ENCODE measurements at regions not wholly inside any gene's neighbourhood (a gene's known extent, or its start where the extent isn't known, plus 50 kb on each side); places are given as distances from the start of the nearest gene placed in this dataset.

DNA sequence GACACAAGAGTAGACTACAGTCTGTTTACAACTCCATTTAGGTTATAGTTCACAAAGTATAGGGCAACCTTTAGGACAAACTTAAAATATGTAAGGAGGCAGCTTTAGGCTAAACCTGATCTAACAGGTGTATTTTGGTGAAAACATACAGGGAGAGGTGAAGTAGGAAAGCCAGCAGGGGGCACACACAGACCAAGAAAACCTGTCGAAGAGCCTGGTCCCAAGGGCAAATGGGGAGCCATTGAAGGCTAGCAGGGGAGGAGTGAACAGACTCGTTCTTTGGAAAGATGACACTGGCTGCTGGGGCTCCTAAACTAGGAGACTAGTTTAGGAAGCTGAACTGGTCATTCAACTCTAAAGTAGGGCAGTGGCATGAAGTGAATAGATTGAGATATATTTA is 138.8 kb upstream of the WSCD2 start:
- ATAC-seq (peak; percentile 74), DNase-seq (ENCODE audit: low read depth, low spot score) (peak; percentile 27)
- no peaks in the 10 kb centered on the region for H4K20me1 ChIP-seq (ENCODE audit: insufficient read depth)
- RAD21 ChIA-PET (ENCODE audit: low non-redundant PET in 1 of 2, low total read pairs in 2 of 2, uncharacterized antibody in 2 of 2, unreplicated experiment in 2 of 2): no interaction called here
- H3K9me2 ChIP-seq (ENCODE audit: insufficient read depth): no peaks in the 10 kb centered on the region
- intact Hi-C loops (cut with micrococcal nuclease): loop anchor here (1.0 to 5.0 kb wide), 5 partner anchors 202 to 627 kb away; no protein-coding TSS in a partner anchor
- H3K27me3 ChIP-seq (ENCODE audit: insufficient read depth, low read length): 0 out of 2 replicates have a peak, but pooled peaks cover 5% of the 10 kb centered on the region
- no peaks in the 10 kb centered on the region for H3K36me3 ChIP-seq (ENCODE audit: control insufficient read depth in 1 of 2, insufficient read depth in 2 of 2, low read length in 2 of 2)
- no peak overlapping the region for H3K4me2 ChIP-seq (ENCODE audit: low read length)
- H3K4me1 ChIP-seq (ENCODE audit: control insufficient read depth in 1 of 2, insufficient read depth in 2 of 2, low read length in 2 of 2): no peaks in the 10 kb centered on the region
- no peak overlapping the region for H3K9ac ChIP-seq (ENCODE audit: low read length)
- H3K4me3 ChIP-seq (replicated peaks in 1 of 2; ENCODE audit: low read depth in 1 of 2, low read length in 2 of 2): no peak overlapping the region
- H3K9me3 ChIP-seq (ENCODE audit: control insufficient read depth in 1 of 2, insufficient read depth in 1 of 2, low read depth in 1 of 2, low read length in 2 of 2): no peaks in the 10 kb centered on the region
- POLR2A ChIA-PET: interaction anchor here (1.4 kb wide), 1 partner anchor 11 kb away, joined by 3 read pairs; no protein-coding TSS in a partner anchor
- no peak overlapping the region for H3K27ac ChIP-seq (ENCODE audit: low read depth, low read length)
- BruUV-seq (replicated peaks): no TSS peak
- H2AFZ ChIP-seq (ENCODE audit: low read depth, low read length, poor library complexity, severe bottlenecking): no peak overlapping the region
- CTCF ChIA-PET: interaction anchor here (0.7 to 2.9 kb wide), 9 partner anchors 11 to 525 kb away, joined by 3 to 11 read pairs (median 4); partner anchors contain the start of gene FICD
- TF ChIP-seq FOSL1 (IDR thresholded peaks at IDR 0.05; ENCODE audit: low read depth): no peak
- TF ChIP-seq, protein P1, sequence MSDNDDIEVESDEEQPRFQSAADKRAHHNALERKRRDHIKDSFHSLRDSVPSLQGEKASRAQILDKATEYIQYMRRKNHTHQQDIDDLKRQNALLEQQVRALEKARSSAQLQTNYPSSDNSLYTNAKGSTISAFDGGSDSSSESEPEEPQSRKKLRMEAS (IDR thresholded peaks at IDR 0.05): no peak
- TF ChIP-seq CEBPB (IDR thresholded peaks at IDR 0.05; ENCODE audit: low read depth): no peak
- peak; percentile 77 for TF ChIP-seq RAD21 (IDR thresholded peaks at IDR 0.05; ENCODE audit: low read depth)
- TF ChIP-seq YY1 (IDR thresholded peaks at IDR 0.05; ENCODE audit: extremely low read depth, insufficient replicate concordance, low read depth, low read length): no peak
- TF ChIP-seq, protein P2, sequence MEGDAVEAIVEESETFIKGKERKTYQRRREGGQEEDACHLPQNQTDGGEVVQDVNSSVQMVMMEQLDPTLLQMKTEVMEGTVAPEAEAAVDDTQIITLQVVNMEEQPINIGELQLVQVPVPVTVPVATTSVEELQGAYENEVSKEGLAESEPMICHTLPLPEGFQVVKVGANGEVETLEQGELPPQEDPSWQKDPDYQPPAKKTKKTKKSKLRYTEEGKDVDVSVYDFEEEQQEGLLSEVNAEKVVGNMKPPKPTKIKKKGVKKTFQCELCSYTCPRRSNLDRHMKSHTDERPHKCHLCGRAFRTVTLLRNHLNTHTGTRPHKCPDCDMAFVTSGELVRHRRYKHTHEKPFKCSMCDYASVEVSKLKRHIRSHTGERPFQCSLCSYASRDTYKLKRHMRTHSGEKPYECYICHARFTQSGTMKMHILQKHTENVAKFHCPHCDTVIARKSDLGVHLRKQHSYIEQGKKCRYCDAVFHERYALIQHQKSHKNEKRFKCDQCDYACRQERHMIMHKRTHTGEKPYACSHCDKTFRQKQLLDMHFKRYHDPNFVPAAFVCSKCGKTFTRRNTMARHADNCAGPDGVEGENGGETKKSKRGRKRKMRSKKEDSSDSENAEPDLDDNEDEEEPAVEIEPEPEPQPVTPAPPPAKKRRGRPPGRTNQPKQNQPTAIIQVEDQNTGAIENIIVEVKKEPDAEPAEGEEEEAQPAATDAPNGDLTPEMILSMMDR (IDR thresholded peaks at IDR 0.05 in 2 of 3, conservative IDR thresholded peaks at IDR 0.05 in 1 of 3; ENCODE audit: borderline replicate concordance in 1 of 3, insufficient read depth in 1 of 3, low read depth in 2 of 3, low read length in 2 of 3): peak; percentile 41 to 59 (median 50); a peak in 5 of 6 replicates
- no peak for TF ChIP-seq ELF1 (IDR thresholded peaks at IDR 0.05; ENCODE audit: borderline replicate concordance, low read depth)
- TF ChIP-seq EZH2phosphoT487 (IDR thresholded peaks at IDR 0.05; ENCODE audit: borderline replicate concordance): no peak
- TF ChIP-seq POLR2AphosphoS5 (IDR thresholded peaks at IDR 0.05; ENCODE audit: low read depth, low read length): no peak
- H3K79me2 ChIP-seq (ENCODE audit: insufficient read depth, low read length): no peaks in the 10 kb centered on the region

Data from HCT116 (cell line).